NCI-H2196 (cell line): ENCODE measurements at regions not wholly inside any gene's neighbourhood (a gene's known extent, or its start where the extent isn't known, plus 50 kb on each side); places are given as distances from the start of the nearest gene placed in this dataset.
"Not testable (repeated sequence)": the region's sequence is repeated elsewhere in the genome, so short reads cannot be mapped to it uniquely, and the experiment has no call there.

Experiments
- DNase-seq: peaks from one replicate; lab custom pipeline; 2025; ENCODE audit not compliant: unreplicated experiment; lab: John Stamatoyannopoulos, UW

- DNase-seq: not testable (repeated sequence)
Measured at GRCh38 chr1:120658622-120659021, 65.1 kb upstream of the NBPF26 start.

- not testable (repeated sequence) for DNase-seq
Measured at GRCh38 chr1:120659133-120659532, 64.6 kb upstream of the NBPF26 start.

GRCh38 chr1:120664376-120665249, 59.1 kb upstream of the NBPF26 start:
- DNase-seq: not testable (repeated sequence)

- not testable (repeated sequence) for DNase-seq
Measured at GRCh38 chr1:120665250-120665577, 58.5 kb upstream of the NBPF26 start.

GRCh38 chr1:120668187-120668586, 55.6 kb upstream of the NBPF26 start:
- DNase-seq: not testable (repeated sequence)
